Umbilical cord (tissue), 1 donor: ENCODE measurements at regions not wholly inside any gene's neighbourhood (a gene's known extent, or its start where the extent isn't known, plus 50 kb on each side); places are given as distances from the start of the nearest gene placed in this dataset.

Source experiments
- DNase-seq: peaks from one replicate; pipeline ENCODE4 v3.0.0-alpha.2; 2015; ENCODE audit warnings: low spot score

GRCh38 chr7:437329-438251 lies 82.1 kb downstream of the PDGFA start:
- DNase-seq: no peak

- DNase-seq: no peak
Measured at GRCh38 chr7:438361-438760, 81.3 kb downstream of the PDGFA start.

GRCh38 chr7:438916-439315 lies 80.7 kb downstream of the PDGFA start:
- no peak for DNase-seq

- no peak for DNase-seq
Measured at GRCh38 chr7:440059-440749, 79.4 kb downstream of the PDGFA start.

GRCh38 chr7:441684-442421 lies 77.8 kb downstream of the PDGFA start:
- DNase-seq: no peak

GRCh38 chr7:442457-442856 lies 77.2 kb downstream of the PDGFA start:
- no peak for DNase-seq

GRCh38 chr7:443279-443833 lies 76.3 kb downstream of the PDGFA start:
- DNase-seq: no peak

GRCh38 chr7:444606-445005 lies 75.0 kb downstream of the PDGFA start:
- DNase-seq: peak; percentile 76

- DNase-seq: no peak
Measured at GRCh38 chr7:445020-445419, 74.6 kb downstream of the PDGFA start.

- peak; percentile 50 for DNase-seq
Measured at GRCh38 chr7:445563-446288, 73.9 kb downstream of the PDGFA start.

GRCh38 chr7:446289-446935 lies 73.2 kb downstream of the PDGFA start:
- DNase-seq: no peak
